Peyer's patch (tissue), 4 donors: ENCODE measurements at regions not wholly inside any gene's neighbourhood (a gene's known extent, or its start where the extent isn't known, plus 50 kb on each side); places are given as distances from the start of the nearest gene placed in this dataset.

Experiments used
- CTCF ChIP-seq, 6 experiments: fragments of 450-650 bp in 4 of 6; fragments of 200-600 bp in 2 of 6; sonication (generic) in 1 of 6; IDR thresholded peaks; one replicate each; pipeline ENCODE4 v1.5.1; 2017 to 2019; ENCODE audit warnings: antibody characterized with exemption in 6 of 6, mild to moderate bottlenecking in 3 of 6, moderate library complexity in 1 of 6
- POLR2A ChIP-seq, 2 donors: fragments of 450-650 bp; IDR thresholded peaks; one replicate each; pipeline ENCODE4 v1.5.1; 2017; ENCODE audit warnings: antibody characterized with exemption in 2 of 2, mild to moderate bottlenecking in 2 of 2, moderate library complexity in 2 of 2

GRCh38 chr15:69693059-69693458 is 240.4 kb downstream of the RPLP1 start:
- TF ChIP-seq CTCF (IDR thresholded peaks at IDR 0.05): no peak
- TF ChIP-seq POLR2A (IDR thresholded peaks at IDR 0.05): no peak
